Trophoblast cell (in vitro differentiated cells and primary cell): ENCODE measurements at regions not wholly inside any gene's neighbourhood (a gene's known extent, or its start where the extent isn't known, plus 50 kb on each side); places are given as distances from the start of the nearest gene placed in this dataset.
A peak's percentile ranks its signal among the peaks of the same experiment; 100 is the strongest.

Experiments used
- DNase-seq, 2 donors: peaks; one replicate each; pipeline ENCODE4 v3.0.0-alpha.2; 2016
- H2AFZ ChIP-seq: 2 replicates; pipeline ENCODE4 v1.6.1; 2013; ENCODE audit warnings: low read length, moderate library complexity, mild to moderate bottlenecking; ENCODE audit not compliant: insufficient read depth, poor library complexity
- H2AK5ac ChIP-seq: 2 replicates; pipeline ENCODE4 v1.6.1; 2013; ENCODE audit warnings: mild to moderate bottlenecking, low read length
- H2BK120ac ChIP-seq: 2 replicates; pipeline ENCODE4 v1.6.1; 2013; ENCODE audit warnings: low read length, mild to moderate bottlenecking, moderate library complexity; ENCODE audit not compliant: insufficient read depth, poor library complexity
- H2BK12ac ChIP-seq: 2 replicates; pipeline ENCODE4 v1.6.1; 2013; ENCODE audit warnings: mild to moderate bottlenecking, low read length, moderate library complexity
- H2BK5ac ChIP-seq: 2 replicates; pipeline ENCODE4 v1.6.1; 2013; ENCODE audit warnings: low read length, low read depth, moderate library complexity, mild to moderate bottlenecking; ENCODE audit not compliant: poor library complexity
- H3K14ac ChIP-seq: 2 replicates; pipeline ENCODE4 v1.6.1; 2013; ENCODE audit warnings: mild to moderate bottlenecking, low read length
- H3K18ac ChIP-seq: 2 replicates; pipeline ENCODE4 v1.6.1; 2013; ENCODE audit warnings: mild to moderate bottlenecking, low read length
- H3K23ac ChIP-seq: 2 replicates; pipeline ENCODE4 v1.6.1; 2013; ENCODE audit warnings: low read length
- H3K27ac ChIP-seq: 2 replicates; pipeline ENCODE4 v1.5.1; 2013; ENCODE audit warnings: low read depth, mild to moderate bottlenecking, inconsistent platforms, low read length, moderate library complexity
- H3K27me3 ChIP-seq: 2 replicates; pipeline ENCODE4 v1.6.1; 2013; ENCODE audit warnings: inconsistent platforms, mild to moderate bottlenecking, low read length, moderate library complexity; ENCODE audit not compliant: insufficient read depth
- H3K36me3 ChIP-seq, 2 experiments: 1 replicate in 1 of 2; 2 replicates in 1 of 2; pipeline ENCODE4 v1.6.1; 2013; ENCODE audit warnings: low read length in 2 of 2, mild to moderate bottlenecking in 2 of 2, moderate library complexity in 1 of 2; ENCODE audit not compliant: insufficient read depth in 2 of 2, control insufficient read depth in 1 of 2
- H3K4ac ChIP-seq: 2 replicates; pipeline ENCODE4 v1.6.1; 2013; ENCODE audit warnings: low read depth, mild to moderate bottlenecking, low read length, moderate library complexity
- H3K4me1 ChIP-seq, 2 experiments: 1 replicate in 1 of 2; 2 replicates in 1 of 2; pipeline ENCODE4 v1.6.1; 2013; ENCODE audit warnings: low read length in 2 of 2, mild to moderate bottlenecking in 2 of 2, moderate library complexity in 1 of 2; ENCODE audit not compliant: insufficient read depth in 2 of 2, control insufficient read depth in 1 of 2
- H3K4me2 ChIP-seq: 2 replicates; pipeline ENCODE4 v1.6.1; 2013; ENCODE audit warnings: inconsistent platforms, mild to moderate bottlenecking, low read length, moderate library complexity
- H3K4me3 ChIP-seq: 2 replicates; pipeline ENCODE4 v1.5.1; 2013; ENCODE audit warnings: mild to moderate bottlenecking, low read depth, low read length, inconsistent platforms
- H3K79me1 ChIP-seq: one replicate; pipeline ENCODE4 v1.6.1; 2013; ENCODE audit warnings: low read length
- H3K79me2 ChIP-seq: 2 replicates; pipeline ENCODE4 v1.6.1; 2013; ENCODE audit warnings: low read length, mild to moderate bottlenecking; ENCODE audit not compliant: control insufficient read depth, insufficient read depth, poor library complexity
- H3K9ac ChIP-seq: 2 replicates; pipeline ENCODE4 v1.6.1; 2013; ENCODE audit warnings: mild to moderate bottlenecking, low read length
- H3K9me3 ChIP-seq: 2 replicates; pipeline ENCODE4 v1.6.1; 2013; ENCODE audit warnings: low read depth, mild to moderate bottlenecking, control low read depth, inconsistent platforms, low read length; ENCODE audit not compliant: insufficient read depth
- H4K12ac ChIP-seq: 2 replicates; pipeline ENCODE4 v1.6.1; 2013; ENCODE audit warnings: low read depth, mild to moderate bottlenecking, low read length, moderate library complexity
- H4K8ac ChIP-seq: 2 replicates; pipeline ENCODE4 v1.6.1; 2013; ENCODE audit warnings: low read depth, mild to moderate bottlenecking, low read length, moderate library complexity
- H4K91ac ChIP-seq: one replicate; pipeline ENCODE4 v1.6.1; 2013; ENCODE audit warnings: low read depth, mild to moderate bottlenecking, low read length, moderate library complexity
- WGBS: extraction: QIAGEN DNeasy Blood & Tissue Kit; methylation state at CpG from one replicate; pipeline ENCODE4 v1.1.7; 2013; ENCODE audit warnings: missing lambda C conversion rate; ENCODE audit not compliant: insufficient read length, insufficient coverage; ENCODE audit errors: extremely low coverage; 5-methylcytosine and 5-hydroxymethylcytosine counted together

GRCh38 chr1:115461526-115461925, 123.5 kb upstream of the NGF start:
- H3K27ac ChIP-seq, result no peak overlapping the region
- no peak overlapping the region for H3K23ac ChIP-seq
- H3K79me2 ChIP-seq, result no peaks in the 10 kb centered on the region
- H3K27me3 ChIP-seq, result no peaks in the 10 kb centered on the region
- no peak overlapping the region for H3K4ac ChIP-seq
- H3K4me3 ChIP-seq, result no peak overlapping the region
- no peak overlapping the region for H3K4me2 ChIP-seq
- no peak overlapping the region for H2AK5ac ChIP-seq
- no peak overlapping the region for H3K18ac ChIP-seq
- H3K36me3 ChIP-seq, result no peaks in the 10 kb centered on the region
- H3K79me1 ChIP-seq, result peaks cover 16% of the 10 kb centered on the region
- H4K8ac ChIP-seq, result no peak overlapping the region
- DNase-seq, result peak in 1 of 2 donors; percentile 17
- H3K4me1 ChIP-seq, result peaks cover 22 to 24% of the 10 kb centered on the region in 2 experiments
- no CpG with 5 or more reads among the region's 5 CpGs for WGBS
- peak overlapping the region; percentile 3 for H2BK12ac ChIP-seq
- H3K9ac ChIP-seq, result no peak overlapping the region
- no peak overlapping the region for H2BK120ac ChIP-seq
- H2AFZ ChIP-seq, result no peak overlapping the region
- no peak overlapping the region for H2BK5ac ChIP-seq
- no peak overlapping the region for H3K14ac ChIP-seq
- H4K91ac ChIP-seq, result no peak overlapping the region
- H3K9me3 ChIP-seq, result no peaks in the 10 kb centered on the region
- no peak overlapping the region for H4K12ac ChIP-seq

- Histone ChIP-seq H3K36me3 (no peaks in the 10 kb centered on the region), H3K18ac (peak overlapping the region; percentile 18), H3K4ac (peak overlapping the region; percentile 7), H3K23ac (no peak overlapping the region), H3K4me1 (peaks cover 20 to 30% of the 10 kb centered on the region in 2 experiments), H2BK5ac (peak overlapping the region; percentile 36), H3K9ac (no peak overlapping the region), H3K79me2 (no peaks in the 10 kb centered on the region), H4K91ac (peak overlapping the region; percentile 73), H3K4me3 (no peak overlapping the region), H2BK12ac (peak overlapping the region; percentile 74), H3K27me3 (no peaks in the 10 kb centered on the region), H2AFZ (no peak overlapping the region), H2BK120ac (peak overlapping the region; percentile 39), H4K12ac (no peak overlapping the region), H3K9me3 (peaks cover 2% of the 10 kb centered on the region), H3K79me1 (peaks cover 21% of the 10 kb centered on the region), H2AK5ac (peak overlapping the region; percentile 38), H3K27ac (peak overlapping the region; percentile 11), H3K14ac (peak overlapping the region; percentile 38), H4K8ac (peak overlapping the region; percentile 0), H3K4me2 (no peak overlapping the region)
- no peak for DNase-seq
- no CpG with 5 or more reads among the region's 3 CpGs for WGBS
These were observed 121.1 kb upstream of the NGF start for GRCh38 chr1:115459161-115459560.

GRCh38 chr1:115458426-115459114, 120.5 kb upstream of the NGF start:
- H3K4me2 ChIP-seq, result peak overlapping the region; percentile 54
- peaks cover 21% of the 10 kb centered on the region for H3K79me1 ChIP-seq
- H3K4me3 ChIP-seq, result no peak overlapping the region
- peak overlapping the region; percentile 6 for H2BK12ac ChIP-seq
- no peak overlapping the region for H4K12ac ChIP-seq
- H3K79me2 ChIP-seq, result no peaks in the 10 kb centered on the region
- H3K23ac ChIP-seq, result no peak overlapping the region
- peaks cover 20 to 30% of the 10 kb centered on the region in 2 experiments for H3K4me1 ChIP-seq
- peak overlapping the region; percentile 0 for H4K8ac ChIP-seq
- peaks cover 2% of the 10 kb centered on the region for H3K9me3 ChIP-seq
- H3K27ac ChIP-seq, result peak overlapping the region; percentile 11
- H2BK5ac ChIP-seq, result peak overlapping the region; percentile 15
- peak overlapping the region; percentile 39 for H2BK120ac ChIP-seq
- no peaks in the 10 kb centered on the region for H3K27me3 ChIP-seq
- H4K91ac ChIP-seq, result peak overlapping the region; percentile 73
- H3K9ac ChIP-seq, result no peak overlapping the region
- peak; percentile 63 to 80 for DNase-seq
- no CpG with 5 or more reads among the region's 7 CpGs for WGBS
- no peaks in the 10 kb centered on the region for H3K36me3 ChIP-seq
- H3K14ac ChIP-seq, result no peak overlapping the region
- no peak overlapping the region for H2AK5ac ChIP-seq
- no peak overlapping the region for H2AFZ ChIP-seq
- no peak overlapping the region for H3K18ac ChIP-seq
- no peak overlapping the region for H3K4ac ChIP-seq

GRCh38 chr1:115457289-115457688, 119.2 kb upstream of the NGF start:
- Histone ChIP-seq H2AK5ac (peak overlapping the region; percentile 86), H3K79me2 (no peaks in the 10 kb centered on the region), H3K4me1 (peaks cover 20 to 30% of the 10 kb centered on the region in 2 experiments), H3K4me2 (no peak overlapping the region), H2BK120ac (peak overlapping the region; percentile 88), H3K14ac (peak overlapping the region; percentile 35), H3K23ac (no peak overlapping the region), H4K12ac (no peak overlapping the region), H2BK5ac (peak overlapping the region; percentile 23), H3K36me3 (no peaks in the 10 kb centered on the region), H3K27ac (no peak overlapping the region), H2AFZ (no peak overlapping the region), H3K4me3 (no peak overlapping the region), H4K91ac (peak overlapping the region; percentile 88), H3K79me1 (peaks cover 21% of the 10 kb centered on the region), H3K18ac (no peak overlapping the region), H2BK12ac (peak overlapping the region; percentile 78), H3K9ac (no peak overlapping the region), H3K27me3 (no peaks in the 10 kb centered on the region), H3K9me3 (peaks cover 2% of the 10 kb centered on the region), H4K8ac (no peak overlapping the region), H3K4ac (no peak overlapping the region)
- WGBS, result no CpG with 5 or more reads among the region's 2 CpGs
- DNase-seq, result no peak
